ENCODE measurements at regions not wholly inside any gene's neighbourhood (a gene's known extent, or its start where the extent isn't known, plus 50 kb on each side); places are given as distances from the start of the nearest gene placed in this dataset.

DNA sequence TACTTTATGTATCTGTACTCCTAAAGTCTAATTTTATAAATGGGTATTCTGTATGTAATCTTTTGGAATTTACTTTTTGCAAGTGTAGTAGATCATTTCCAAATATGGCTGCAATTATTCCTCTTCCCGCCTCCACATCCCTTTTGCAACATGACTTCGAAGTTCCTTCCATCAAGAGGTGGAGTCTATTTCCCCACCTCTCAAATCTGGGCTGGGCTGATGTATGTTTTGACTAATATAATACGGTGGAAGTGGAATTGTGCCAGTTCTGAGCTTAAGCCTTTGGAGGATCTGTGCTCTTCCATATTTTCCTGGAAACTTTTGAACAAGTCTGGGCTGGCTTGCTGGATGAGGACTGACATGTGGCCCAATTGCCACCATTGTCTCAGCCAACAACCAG lies 155.9 kb downstream of the FGF18 start:
- ATAC-seq (no peak), DNase-seq (ENCODE audit: low spot score) (no peak)
- H3K36me3 Mint-ChIP-seq: peaks cover 12% of the 10 kb centered on the region
- TF ChIP-seq HMGA2 (CRISPR knock-in tag; IDR thresholded peaks at IDR 0.05): no peak
- TF ChIP-seq, protein P1, sequence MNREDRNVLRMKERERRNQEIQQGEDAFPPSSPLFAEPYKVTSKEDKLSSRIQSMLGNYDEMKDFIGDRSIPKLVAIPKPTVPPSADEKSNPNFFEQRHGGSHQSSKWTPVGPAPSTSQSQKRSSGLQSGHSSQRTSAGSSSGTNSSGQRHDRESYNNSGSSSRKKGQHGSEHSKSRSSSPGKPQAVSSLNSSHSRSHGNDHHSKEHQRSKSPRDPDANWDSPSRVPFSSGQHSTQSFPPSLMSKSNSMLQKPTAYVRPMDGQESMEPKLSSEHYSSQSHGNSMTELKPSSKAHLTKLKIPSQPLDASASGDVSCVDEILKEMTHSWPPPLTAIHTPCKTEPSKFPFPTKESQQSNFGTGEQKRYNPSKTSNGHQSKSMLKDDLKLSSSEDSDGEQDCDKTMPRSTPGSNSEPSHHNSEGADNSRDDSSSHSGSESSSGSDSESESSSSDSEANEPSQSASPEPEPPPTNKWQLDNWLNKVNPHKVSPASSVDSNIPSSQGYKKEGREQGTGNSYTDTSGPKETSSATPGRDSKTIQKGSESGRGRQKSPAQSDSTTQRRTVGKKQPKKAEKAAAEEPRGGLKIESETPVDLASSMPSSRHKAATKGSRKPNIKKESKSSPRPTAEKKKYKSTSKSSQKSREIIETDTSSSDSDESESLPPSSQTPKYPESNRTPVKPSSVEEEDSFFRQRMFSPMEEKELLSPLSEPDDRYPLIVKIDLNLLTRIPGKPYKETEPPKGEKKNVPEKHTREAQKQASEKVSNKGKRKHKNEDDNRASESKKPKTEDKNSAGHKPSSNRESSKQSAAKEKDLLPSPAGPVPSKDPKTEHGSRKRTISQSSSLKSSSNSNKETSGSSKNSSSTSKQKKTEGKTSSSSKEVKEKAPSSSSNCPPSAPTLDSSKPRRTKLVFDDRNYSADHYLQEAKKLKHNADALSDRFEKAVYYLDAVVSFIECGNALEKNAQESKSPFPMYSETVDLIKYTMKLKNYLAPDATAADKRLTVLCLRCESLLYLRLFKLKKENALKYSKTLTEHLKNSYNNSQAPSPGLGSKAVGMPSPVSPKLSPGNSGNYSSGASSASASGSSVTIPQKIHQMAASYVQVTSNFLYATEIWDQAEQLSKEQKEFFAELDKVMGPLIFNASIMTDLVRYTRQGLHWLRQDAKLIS (CRISPR knock-in tag; IDR thresholded peaks at IDR 0.05; ENCODE audit: borderline replicate concordance): no peak
- TF ChIP-seq, protein P2, sequence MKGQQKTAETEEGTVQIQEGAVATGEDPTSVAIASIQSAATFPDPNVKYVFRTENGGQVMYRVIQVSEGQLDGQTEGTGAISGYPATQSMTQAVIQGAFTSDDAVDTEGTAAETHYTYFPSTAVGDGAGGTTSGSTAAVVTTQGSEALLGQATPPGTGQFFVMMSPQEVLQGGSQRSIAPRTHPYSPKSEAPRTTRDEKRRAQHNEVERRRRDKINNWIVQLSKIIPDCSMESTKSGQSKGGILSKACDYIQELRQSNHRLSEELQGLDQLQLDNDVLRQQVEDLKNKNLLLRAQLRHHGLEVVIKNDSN (CRISPR knock-in tag; IDR thresholded peaks at IDR 0.05): no peak
- TF ChIP-seq CBFB (CRISPR knock-in tag; IDR thresholded peaks at IDR 0.05; ENCODE audit: low read depth): no peak
- TF ChIP-seq ESRRA (CRISPR knock-in tag; IDR thresholded peaks at IDR 0.05; ENCODE audit: borderline replicate concordance): no peak
- TF ChIP-seq TCF7 (CRISPR knock-in tag; IDR thresholded peaks at IDR 0.05; ENCODE audit: low read depth): no peak
- no peak for TF ChIP-seq CREM (CRISPR knock-in tag; IDR thresholded peaks at IDR 0.05)
- TF ChIP-seq ZNF671 (CRISPR knock-in tag; IDR thresholded peaks at IDR 0.05): no peak
- no peak for TF ChIP-seq JUN (CRISPR knock-in tag; IDR thresholded peaks at IDR 0.05)
- TF ChIP-seq, protein P3, sequence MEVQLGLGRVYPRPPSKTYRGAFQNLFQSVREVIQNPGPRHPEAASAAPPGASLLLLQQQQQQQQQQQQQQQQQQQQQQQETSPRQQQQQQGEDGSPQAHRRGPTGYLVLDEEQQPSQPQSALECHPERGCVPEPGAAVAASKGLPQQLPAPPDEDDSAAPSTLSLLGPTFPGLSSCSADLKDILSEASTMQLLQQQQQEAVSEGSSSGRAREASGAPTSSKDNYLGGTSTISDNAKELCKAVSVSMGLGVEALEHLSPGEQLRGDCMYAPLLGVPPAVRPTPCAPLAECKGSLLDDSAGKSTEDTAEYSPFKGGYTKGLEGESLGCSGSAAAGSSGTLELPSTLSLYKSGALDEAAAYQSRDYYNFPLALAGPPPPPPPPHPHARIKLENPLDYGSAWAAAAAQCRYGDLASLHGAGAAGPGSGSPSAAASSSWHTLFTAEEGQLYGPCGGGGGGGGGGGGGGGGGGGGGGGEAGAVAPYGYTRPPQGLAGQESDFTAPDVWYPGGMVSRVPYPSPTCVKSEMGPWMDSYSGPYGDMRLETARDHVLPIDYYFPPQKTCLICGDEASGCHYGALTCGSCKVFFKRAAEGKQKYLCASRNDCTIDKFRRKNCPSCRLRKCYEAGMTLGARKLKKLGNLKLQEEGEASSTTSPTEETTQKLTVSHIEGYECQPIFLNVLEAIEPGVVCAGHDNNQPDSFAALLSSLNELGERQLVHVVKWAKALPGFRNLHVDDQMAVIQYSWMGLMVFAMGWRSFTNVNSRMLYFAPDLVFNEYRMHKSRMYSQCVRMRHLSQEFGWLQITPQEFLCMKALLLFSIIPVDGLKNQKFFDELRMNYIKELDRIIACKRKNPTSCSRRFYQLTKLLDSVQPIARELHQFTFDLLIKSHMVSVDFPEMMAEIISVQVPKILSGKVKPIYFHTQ (CRISPR knock-in tag; IDR thresholded peaks at IDR 0.05): no peak
- TF ChIP-seq RELA (CRISPR knock-in tag; IDR thresholded peaks at IDR 0.05; ENCODE audit: borderline replicate concordance): no peak
- TF ChIP-seq, protein P4, sequence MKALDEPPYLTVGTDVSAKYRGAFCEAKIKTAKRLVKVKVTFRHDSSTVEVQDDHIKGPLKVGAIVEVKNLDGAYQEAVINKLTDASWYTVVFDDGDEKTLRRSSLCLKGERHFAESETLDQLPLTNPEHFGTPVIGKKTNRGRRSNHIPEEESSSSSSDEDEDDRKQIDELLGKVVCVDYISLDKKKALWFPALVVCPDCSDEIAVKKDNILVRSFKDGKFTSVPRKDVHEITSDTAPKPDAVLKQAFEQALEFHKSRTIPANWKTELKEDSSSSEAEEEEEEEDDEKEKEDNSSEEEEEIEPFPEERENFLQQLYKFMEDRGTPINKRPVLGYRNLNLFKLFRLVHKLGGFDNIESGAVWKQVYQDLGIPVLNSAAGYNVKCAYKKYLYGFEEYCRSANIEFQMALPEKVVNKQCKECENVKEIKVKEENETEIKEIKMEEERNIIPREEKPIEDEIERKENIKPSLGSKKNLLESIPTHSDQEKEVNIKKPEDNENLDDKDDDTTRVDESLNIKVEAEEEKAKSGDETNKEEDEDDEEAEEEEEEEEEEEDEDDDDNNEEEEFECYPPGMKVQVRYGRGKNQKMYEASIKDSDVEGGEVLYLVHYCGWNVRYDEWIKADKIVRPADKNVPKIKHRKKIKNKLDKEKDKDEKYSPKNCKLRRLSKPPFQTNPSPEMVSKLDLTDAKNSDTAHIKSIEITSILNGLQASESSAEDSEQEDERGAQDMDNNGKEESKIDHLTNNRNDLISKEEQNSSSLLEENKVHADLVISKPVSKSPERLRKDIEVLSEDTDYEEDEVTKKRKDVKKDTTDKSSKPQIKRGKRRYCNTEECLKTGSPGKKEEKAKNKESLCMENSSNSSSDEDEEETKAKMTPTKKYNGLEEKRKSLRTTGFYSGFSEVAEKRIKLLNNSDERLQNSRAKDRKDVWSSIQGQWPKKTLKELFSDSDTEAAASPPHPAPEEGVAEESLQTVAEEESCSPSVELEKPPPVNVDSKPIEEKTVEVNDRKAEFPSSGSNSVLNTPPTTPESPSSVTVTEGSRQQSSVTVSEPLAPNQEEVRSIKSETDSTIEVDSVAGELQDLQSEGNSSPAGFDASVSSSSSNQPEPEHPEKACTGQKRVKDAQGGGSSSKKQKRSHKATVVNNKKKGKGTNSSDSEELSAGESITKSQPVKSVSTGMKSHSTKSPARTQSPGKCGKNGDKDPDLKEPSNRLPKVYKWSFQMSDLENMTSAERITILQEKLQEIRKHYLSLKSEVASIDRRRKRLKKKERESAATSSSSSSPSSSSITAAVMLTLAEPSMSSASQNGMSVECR (CRISPR knock-in tag; IDR thresholded peaks at IDR 0.05; ENCODE audit: borderline replicate concordance): no peak
- no peak for TF ChIP-seq GTF2I (CRISPR knock-in tag; conservative IDR thresholded peaks at IDR 0.05)
- TF ChIP-seq CREB1 (CRISPR knock-in tag; IDR thresholded peaks at IDR 0.05): no peak
- TF ChIP-seq TEAD4 (CRISPR knock-in tag; IDR thresholded peaks at IDR 0.05): no peak
- no peak for TF ChIP-seq ZNF263 (CRISPR knock-in tag; IDR thresholded peaks at IDR 0.05; ENCODE audit: low read depth)
- TF ChIP-seq, protein P5, sequence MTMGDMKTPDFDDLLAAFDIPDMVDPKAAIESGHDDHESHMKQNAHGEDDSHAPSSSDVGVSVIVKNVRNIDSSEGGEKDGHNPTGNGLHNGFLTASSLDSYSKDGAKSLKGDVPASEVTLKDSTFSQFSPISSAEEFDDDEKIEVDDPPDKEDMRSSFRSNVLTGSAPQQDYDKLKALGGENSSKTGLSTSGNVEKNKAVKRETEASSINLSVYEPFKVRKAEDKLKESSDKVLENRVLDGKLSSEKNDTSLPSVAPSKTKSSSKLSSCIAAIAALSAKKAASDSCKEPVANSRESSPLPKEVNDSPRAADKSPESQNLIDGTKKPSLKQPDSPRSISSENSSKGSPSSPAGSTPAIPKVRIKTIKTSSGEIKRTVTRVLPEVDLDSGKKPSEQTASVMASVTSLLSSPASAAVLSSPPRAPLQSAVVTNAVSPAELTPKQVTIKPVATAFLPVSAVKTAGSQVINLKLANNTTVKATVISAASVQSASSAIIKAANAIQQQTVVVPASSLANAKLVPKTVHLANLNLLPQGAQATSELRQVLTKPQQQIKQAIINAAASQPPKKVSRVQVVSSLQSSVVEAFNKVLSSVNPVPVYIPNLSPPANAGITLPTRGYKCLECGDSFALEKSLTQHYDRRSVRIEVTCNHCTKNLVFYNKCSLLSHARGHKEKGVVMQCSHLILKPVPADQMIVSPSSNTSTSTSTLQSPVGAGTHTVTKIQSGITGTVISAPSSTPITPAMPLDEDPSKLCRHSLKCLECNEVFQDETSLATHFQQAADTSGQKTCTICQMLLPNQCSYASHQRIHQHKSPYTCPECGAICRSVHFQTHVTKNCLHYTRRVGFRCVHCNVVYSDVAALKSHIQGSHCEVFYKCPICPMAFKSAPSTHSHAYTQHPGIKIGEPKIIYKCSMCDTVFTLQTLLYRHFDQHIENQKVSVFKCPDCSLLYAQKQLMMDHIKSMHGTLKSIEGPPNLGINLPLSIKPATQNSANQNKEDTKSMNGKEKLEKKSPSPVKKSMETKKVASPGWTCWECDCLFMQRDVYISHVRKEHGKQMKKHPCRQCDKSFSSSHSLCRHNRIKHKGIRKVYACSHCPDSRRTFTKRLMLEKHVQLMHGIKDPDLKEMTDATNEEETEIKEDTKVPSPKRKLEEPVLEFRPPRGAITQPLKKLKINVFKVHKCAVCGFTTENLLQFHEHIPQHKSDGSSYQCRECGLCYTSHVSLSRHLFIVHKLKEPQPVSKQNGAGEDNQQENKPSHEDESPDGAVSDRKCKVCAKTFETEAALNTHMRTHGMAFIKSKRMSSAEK (CRISPR knock-in tag; IDR thresholded peaks at IDR 0.05; ENCODE audit: borderline replicate concordance): no peak
- TF ChIP-seq, protein P6, sequence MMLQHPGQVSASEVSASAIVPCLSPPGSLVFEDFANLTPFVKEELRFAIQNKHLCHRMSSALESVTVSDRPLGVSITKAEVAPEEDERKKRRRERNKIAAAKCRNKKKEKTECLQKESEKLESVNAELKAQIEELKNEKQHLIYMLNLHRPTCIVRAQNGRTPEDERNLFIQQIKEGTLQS (CRISPR knock-in tag; conservative IDR thresholded peaks at IDR 0.05): no peak
- H3K27ac Mint-ChIP-seq: no peak overlapping the region
- ChIA-PET CTCF (no interaction called here), POLR2A (no interaction called here)
- H3K4me1 Mint-ChIP-seq: peaks cover 14% of the 10 kb centered on the region
- H3K4me3 Mint-ChIP-seq: no peak overlapping the region
- H3K27me3 Mint-ChIP-seq (ENCODE audit: low read depth): no peaks in the 10 kb centered on the region; the same call in 1 of the 2 replicates
- peaks cover 18% of the 10 kb centered on the region for H3K9me3 Mint-ChIP-seq

All from WTC11 (cell line).